Esophagus squamous epithelium (tissue), 4 donors: ENCODE measurements at regions not wholly inside any gene's neighbourhood (a gene's known extent, or its start where the extent isn't known, plus 50 kb on each side); places are given as distances from the start of the nearest gene placed in this dataset.

Experiments
- CTCF ChIP-seq, 6 experiments: fragments of 450-650 bp in 4 of 6; fragments of 200-600 bp in 2 of 6; sonication (generic) in 2 of 6; IDR thresholded peaks; one replicate each; pipeline ENCODE4 v1.5.1; 2016 to 2019; ENCODE audit warnings: antibody characterized with exemption in 6 of 6, mild to moderate bottlenecking in 4 of 6, moderate library complexity in 4 of 6
- POLR2A ChIP-seq, 4 donors: fragments of 450-650 bp; IDR thresholded peaks; one replicate each; pipeline ENCODE4 v1.6.1; 2017; ENCODE audit warnings: antibody characterized with exemption in 4 of 4, mild to moderate bottlenecking in 4 of 4, moderate library complexity in 3 of 4

GRCh38 chr1:208421486-208421885, 177.3 kb upstream of the PLXNA2 start:
- TF ChIP-seq POLR2A (IDR thresholded peaks at IDR 0.05) (no peak), CTCF (IDR thresholded peaks at IDR 0.05) (no peak)
